Breast epithelium (tissue), 4 donors: ENCODE measurements at regions not wholly inside any gene's neighbourhood (a gene's known extent, or its start where the extent isn't known, plus 50 kb on each side); places are given as distances from the start of the nearest gene placed in this dataset.

Experiments
- DNase-seq, 2 donors: peaks; one replicate each; pipeline ENCODE4 v3.0.0-alpha.2; 2019; ENCODE audit warnings: low spot score in 2 of 2
- H3K27ac ChIP-seq, 2 donors: fragments of 200-600 bp; sonication (generic) in 1 of 2; one replicate each; pipeline ENCODE4 v1.5.1; 2016 to 2019; ENCODE audit warnings: mild to moderate bottlenecking in 1 of 2
- H3K27me3 ChIP-seq, 2 donors: fragments of 200-600 bp; sonication (generic) in 1 of 2; one replicate each; pipeline versions ENCODE4 v1.5.1 to v1.6.0; 2017 to 2019; ENCODE audit warnings: control low read depth in 1 of 2, mild to moderate bottlenecking in 1 of 2
- H3K36me3 ChIP-seq: fragments of 200-600 bp; one replicate; pipeline ENCODE4 v1.5.1; 2019
- H3K4me1 ChIP-seq, 2 donors: fragments of 200-600 bp; sonication (generic); one replicate each; pipeline ENCODE4 v1.5.1; 2016 to 2019; ENCODE audit warnings: control low read depth in 1 of 2
- H3K4me3 ChIP-seq, 3 donors: fragments of 200-600 bp; sonication (generic); 1 replicate in 2 of 3; 2 replicates in 1 of 3; pipeline ENCODE4 v1.5.1; 2016 to 2019; ENCODE audit warnings: mild to moderate bottlenecking in 3 of 3, moderate library complexity in 2 of 3
- H3K9me3 ChIP-seq, 2 donors: fragments of 200-600 bp; sonication (generic) in 1 of 2; one replicate each; pipeline ENCODE4 v1.5.1; 2016 to 2019; ENCODE audit warnings: control low read depth in 1 of 2
- CTCF ChIP-seq, 3 donors: fragments of 450-650 bp; IDR thresholded peaks; one replicate each; pipeline ENCODE4 v1.5.1; 2016 to 2017; ENCODE audit warnings: antibody characterized with exemption in 3 of 3, mild to moderate bottlenecking in 3 of 3, moderate library complexity in 3 of 3
- POLR2A ChIP-seq: fragments of 450-650 bp; IDR thresholded peaks from one replicate; pipeline ENCODE4 v1.6.1; 2016; ENCODE audit warnings: antibody characterized with exemption, mild to moderate bottlenecking, moderate library complexity
- POLR2AphosphoS5 ChIP-seq, 3 donors: sonication (generic); formaldehyde crosslinking; IDR thresholded peaks; one replicate each; pipeline ENCODE4 v1.6.1; 2017; ENCODE audit warnings: antibody characterized with exemption in 3 of 3
- intact Hi-C: fragments of 100-400 bp; cut with DNase I; formaldehyde crosslinking; loops from one replicate; pipeline ENCODE4 v1.15.1; 2023; ENCODE audit warnings: low total_unique reads

- Histone ChIP-seq H3K27me3 (no peaks in the 10 kb centered on the region), H3K4me3 (no peak overlapping the region), H3K27ac (no peak overlapping the region), H3K36me3 (no peaks in the 10 kb centered on the region), H3K9me3 (no peaks in the 10 kb centered on the region), H3K4me1 (no peaks in the 10 kb centered on the region)
- intact Hi-C loops = no loop called here
- DNase-seq = no peak
- TF ChIP-seq POLR2A (no peak), POLR2AphosphoS5 (IDR thresholded peaks at IDR 0.05) (no peak)
These were observed 91.1 kb upstream of the SLC4A4 start for GRCh38 chr4:71247706-71248105.

- H3K9me3 ChIP-seq = no peaks in the 10 kb centered on the region
- H3K4me3 ChIP-seq = no peak overlapping the region
- no peaks in the 10 kb centered on the region for H3K36me3 ChIP-seq
- H3K4me1 ChIP-seq = no peaks in the 10 kb centered on the region
- TF ChIP-seq POLR2AphosphoS5 (IDR thresholded peaks at IDR 0.05) = no peak
- TF ChIP-seq POLR2A = no peak
- TF ChIP-seq CTCF (IDR thresholded peaks at IDR 0.05) = no peak
- no peak overlapping the region for H3K27ac ChIP-seq
- no peaks in the 10 kb centered on the region for H3K27me3 ChIP-seq
- intact Hi-C loops = no loop called here
- no peak for DNase-seq
These were observed 87.6 kb upstream of the SLC4A4 start for GRCh38 chr4:71251261-71251660.

GRCh38 chr4:71253545-71253944 lies 85.3 kb upstream of the SLC4A4 start:
- Histone ChIP-seq H3K36me3 (no peaks in the 10 kb centered on the region), H3K27ac (no peak overlapping the region), H3K27me3 (no peaks in the 10 kb centered on the region), H3K4me3 (no peak overlapping the region), H3K4me1 (no peaks in the 10 kb centered on the region), H3K9me3 (no peaks in the 10 kb centered on the region)
- DNase-seq = no peak
- intact Hi-C loops = no loop called here
- TF ChIP-seq CTCF (IDR thresholded peaks at IDR 0.05) (no peak), POLR2A (no peak), POLR2AphosphoS5 (IDR thresholded peaks at IDR 0.05) (no peak)

GRCh38 chr4:71254451-71255012 lies 84.3 kb upstream of the SLC4A4 start:
- no peaks in the 10 kb centered on the region for H3K4me1 ChIP-seq
- H3K27ac ChIP-seq = no peak overlapping the region
- no peak for TF ChIP-seq POLR2AphosphoS5 (IDR thresholded peaks at IDR 0.05)
- TF ChIP-seq CTCF (IDR thresholded peaks at IDR 0.05) = no peak
- TF ChIP-seq POLR2A = no peak
- no peaks in the 10 kb centered on the region for H3K9me3 ChIP-seq
- H3K27me3 ChIP-seq = no peaks in the 10 kb centered on the region
- no peaks in the 10 kb centered on the region for H3K36me3 ChIP-seq
- H3K4me3 ChIP-seq = no peak overlapping the region
- intact Hi-C loops = no loop called here
- DNase-seq = no peak

- Histone ChIP-seq H3K36me3 (no peaks in the 10 kb centered on the region), H3K4me1 (no peaks in the 10 kb centered on the region), H3K27ac (no peak overlapping the region), H3K27me3 (no peaks in the 10 kb centered on the region), H3K9me3 (no peaks in the 10 kb centered on the region), H3K4me3 (no peak overlapping the region)
- intact Hi-C loops = no loop called here
- no peak for TF ChIP-seq POLR2A
- TF ChIP-seq POLR2AphosphoS5 (IDR thresholded peaks at IDR 0.05) = no peak
- TF ChIP-seq CTCF (IDR thresholded peaks at IDR 0.05) = no peak
- no peak for DNase-seq
These were observed 82.8 kb upstream of the SLC4A4 start for GRCh38 chr4:71255976-71256375.

- no peak for TF ChIP-seq POLR2A
- no peak for TF ChIP-seq POLR2AphosphoS5 (IDR thresholded peaks at IDR 0.05)
- TF ChIP-seq CTCF (IDR thresholded peaks at IDR 0.05) = no peak
- Histone ChIP-seq H3K4me3 (no peak overlapping the region), H3K36me3 (no peaks in the 10 kb centered on the region), H3K9me3 (no peaks in the 10 kb centered on the region), H3K27ac (no peak overlapping the region), H3K27me3 (no peaks in the 10 kb centered on the region), H3K4me1 (no peaks in the 10 kb centered on the region)
- DNase-seq = no peak
- intact Hi-C loops = no loop called here
These were observed 81.1 kb upstream of the SLC4A4 start for GRCh38 chr4:71257761-71258160.
